H9 (cell line): ENCODE measurements at regions not wholly inside any gene's neighbourhood (a gene's known extent, or its start where the extent isn't known, plus 50 kb on each side); places are given as distances from the start of the nearest gene placed in this dataset.

ENCODE experiments used
- DNase-seq: peaks from one replicate; pipeline ENCODE4 v3.0.0-alpha.2; 2017
- H2AFZ ChIP-seq: one replicate; pipeline ENCODE4 v1.6.1; 2013; ENCODE audit warnings: mild to moderate bottlenecking, low read length, control low read depth, moderate library complexity
- H2AK5ac ChIP-seq: 2 replicates; pipeline ENCODE4 v1.6.1; 2013; ENCODE audit warnings: low read length, control low read depth, mixed read lengths; ENCODE audit not compliant: insufficient read length
- H2BK120ac ChIP-seq: one replicate; pipeline ENCODE4 v1.6.1; 2013; ENCODE audit warnings: low read depth, mild to moderate bottlenecking, low read length, control low read depth, inconsistent platforms; ENCODE audit not compliant: poor library complexity, severe bottlenecking
- H2BK12ac ChIP-seq: 2 replicates; pipeline ENCODE4 v1.6.1; 2013; ENCODE audit warnings: low read length, control low read depth, mixed read lengths, low read depth; ENCODE audit not compliant: insufficient read length
- H2BK15ac ChIP-seq: 2 replicates; pipeline ENCODE4 v1.6.1; 2013; ENCODE audit warnings: low read depth, low read length, control low read depth
- H2BK20ac ChIP-seq: one replicate; pipeline ENCODE4 v1.6.1; 2013; ENCODE audit warnings: low read depth, mild to moderate bottlenecking, low read length, control low read depth, inconsistent platforms; ENCODE audit not compliant: poor library complexity, severe bottlenecking
- H2BK5ac ChIP-seq: 2 replicates; pipeline ENCODE4 v1.6.1; 2013; ENCODE audit warnings: low read length, control low read depth, mixed read lengths; ENCODE audit not compliant: insufficient read length
- H3K14ac ChIP-seq: 2 replicates; pipeline ENCODE4 v1.6.1; 2013; ENCODE audit warnings: low read length, control low read depth; ENCODE audit not compliant: insufficient read depth
- H3K18ac ChIP-seq: 2 replicates; pipeline ENCODE4 v1.6.1; 2013; ENCODE audit warnings: low read depth, mild to moderate bottlenecking, mixed read lengths, low read length, control low read depth; ENCODE audit not compliant: insufficient read length
- H3K23ac ChIP-seq: 2 replicates; pipeline ENCODE4 v1.6.1; 2013; ENCODE audit warnings: low read length, control low read depth, mixed read lengths, low read depth; ENCODE audit not compliant: insufficient read length
- H3K23me2 ChIP-seq: 2 replicates; pipeline ENCODE4 v1.6.1; 2013; ENCODE audit warnings: low read depth, mild to moderate bottlenecking, mixed read lengths, low read length, control low read depth; ENCODE audit not compliant: insufficient read length, poor library complexity, severe bottlenecking
- H3K27ac ChIP-seq: 2 replicates; pipeline ENCODE4 v1.5.1; 2013; ENCODE audit warnings: low read length, control low read depth, mixed read lengths, low read depth; ENCODE audit not compliant: insufficient read length
- H3K27me3 ChIP-seq: 2 replicates; pipeline ENCODE4 v1.6.1; 2013; ENCODE audit warnings: low read length, control low read depth, inconsistent platforms; ENCODE audit not compliant: insufficient read depth
- H3K4ac ChIP-seq: 2 replicates; pipeline ENCODE4 v1.6.1; 2013; ENCODE audit warnings: low read depth, mild to moderate bottlenecking, control low read depth, inconsistent platforms, low read length, moderate library complexity
- H3K4me1 ChIP-seq: 2 replicates; pipeline ENCODE4 v1.6.1; 2013; ENCODE audit warnings: low read length, control low read depth, inconsistent platforms; ENCODE audit not compliant: insufficient read depth
- H3K4me2 ChIP-seq: 2 replicates; pipeline ENCODE4 v1.6.1; 2013; ENCODE audit warnings: low read length, control low read depth, mixed read lengths; ENCODE audit not compliant: insufficient read length, insufficient read depth
- H3K56ac ChIP-seq: 2 replicates; pipeline ENCODE4 v1.6.1; 2013; ENCODE audit warnings: low read depth, mild to moderate bottlenecking, mixed read lengths, low read length, control low read depth; ENCODE audit not compliant: insufficient read length
- H3K79me1 ChIP-seq: 2 replicates; pipeline ENCODE4 v1.6.1; 2013; ENCODE audit warnings: low read depth, mild to moderate bottlenecking, moderate library complexity, low read length, control low read depth, inconsistent platforms; ENCODE audit not compliant: insufficient read depth, poor library complexity, severe bottlenecking
- H3K79me2 ChIP-seq: 2 replicates; pipeline ENCODE4 v1.6.1; 2013; ENCODE audit warnings: low read length, control low read depth, inconsistent platforms; ENCODE audit not compliant: insufficient read depth
- H3K9ac ChIP-seq: 2 replicates; pipeline ENCODE4 v1.6.1; 2013; ENCODE audit warnings: low read length, control low read depth, mixed read lengths; ENCODE audit not compliant: insufficient read length; ENCODE audit errors: extremely low read depth
- H3K9me3 ChIP-seq: one replicate; pipeline ENCODE4 v1.6.1; 2013; ENCODE audit warnings: low read depth, low read length, inconsistent platforms; ENCODE audit not compliant: control insufficient read depth
- H3T11ph ChIP-seq: one replicate; pipeline ENCODE4 v1.6.1; 2013; ENCODE audit warnings: mild to moderate bottlenecking, low read length, control low read depth, inconsistent platforms
- H4K20me1 ChIP-seq: one replicate; pipeline ENCODE4 v1.6.1; 2013; ENCODE audit not compliant: control insufficient read depth, insufficient read length, insufficient read depth
- H4K5ac ChIP-seq: 2 replicates; pipeline ENCODE4 v1.6.1; 2013; ENCODE audit warnings: low read depth, mild to moderate bottlenecking, mixed read lengths, low read length, control low read depth; ENCODE audit not compliant: insufficient read length
- H4K8ac ChIP-seq: replicated peaks from 2 replicates; pipeline ENCODE4 v1.6.1; 2013; ENCODE audit warnings: low read length, control low read depth, mixed read lengths, low read depth; ENCODE audit not compliant: insufficient read length
- H4K91ac ChIP-seq: 2 replicates; pipeline ENCODE4 v1.6.1; 2013; ENCODE audit warnings: low read depth, mild to moderate bottlenecking, moderate library complexity, mixed read lengths, low read length, control low read depth; ENCODE audit not compliant: insufficient read length
- H3K27ac Mint-ChIP-seq, 3 experiments: 2 replicates in 2 of 3; 3 replicates in 1 of 3; pipeline ENCODE4 v1.8.0; 2020 to 2021; ENCODE audit warnings: mixed read lengths in 3 of 3, mild to moderate bottlenecking in 1 of 3, moderate library complexity in 1 of 3
- H3K27me3 Mint-ChIP-seq: 2 replicates; pipeline ENCODE4 v1.8.0; 2021; ENCODE audit warnings: low read depth, mild to moderate bottlenecking, moderate library complexity, mixed read lengths
- H3K36me3 Mint-ChIP-seq, 3 experiments: 2 replicates in 2 of 3; 3 replicates in 1 of 3; pipeline ENCODE4 v1.8.0; 2020 to 2021; ENCODE audit warnings: low read depth in 3 of 3, mixed read lengths in 3 of 3; ENCODE audit not compliant: insufficient read depth in 1 of 3
- H3K4me1 Mint-ChIP-seq, 2 experiments: 2 replicates each; pipeline ENCODE4 v1.8.0; 2020; ENCODE audit warnings: mixed read lengths in 2 of 2
- H3K4me3 Mint-ChIP-seq, 2 experiments: 2 replicates in 1 of 2; 3 replicates in 1 of 2; pipeline ENCODE4 v1.8.0; 2020 to 2021; ENCODE audit warnings: mild to moderate bottlenecking in 2 of 2, mixed read lengths in 2 of 2, moderate library complexity in 1 of 2
- H3K9me3 Mint-ChIP-seq, 2 experiments: 2 replicates in 1 of 2; 3 replicates in 1 of 2; pipeline ENCODE4 v1.8.0; 2020; ENCODE audit warnings: mild to moderate bottlenecking in 2 of 2, mixed read lengths in 2 of 2, moderate library complexity in 1 of 2
- WGBS: extraction: QIAGEN DNeasy Blood & Tissue Kit; methylation state at CpG from one replicate; pipeline ENCODE4 v1.1.7; 2013; ENCODE audit warnings: missing lambda C conversion rate, low lambda C conversion rate, mixed read lengths; ENCODE audit not compliant: insufficient read length; ENCODE audit errors: extremely low coverage; 5-methylcytosine and 5-hydroxymethylcytosine counted together
- TF ChIP-seq, protein P1 (sequence below): fragments of 200-600 bp; sonication (generic); conservative IDR thresholded peaks from 3 replicates; pipeline ENCODE4 v1.8.0; 2021; ENCODE audit warnings: antibody characterized with exemption, mild to moderate bottlenecking

DNA sequence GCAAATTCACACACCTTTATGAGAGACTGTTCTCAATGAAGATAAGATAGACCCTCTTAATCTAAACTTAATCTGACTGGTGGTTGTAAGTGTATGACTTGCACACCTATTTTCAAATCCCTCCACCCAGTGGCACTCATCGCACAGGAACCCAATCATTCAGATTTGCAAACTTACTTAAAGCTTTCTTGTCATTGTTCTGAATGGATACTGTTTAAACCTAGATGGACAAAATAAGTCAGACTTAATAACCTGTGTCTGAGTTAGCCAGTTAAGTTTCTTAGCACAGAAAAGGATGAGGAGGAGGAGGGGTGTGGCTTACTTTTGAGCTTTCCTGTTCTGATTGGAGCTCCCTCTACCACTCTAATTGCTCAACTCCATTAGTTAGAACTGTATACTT, 252.4 kb upstream of the CCNH start:
- H3K27me3 Mint-ChIP-seq: no peaks in the 10 kb centered on the region

More for the DNA sequence above, 252.4 kb upstream of the CCNH start:
- H4K91ac ChIP-seq: no peak overlapping the region
- H2BK20ac ChIP-seq: no peak overlapping the region
- no peak overlapping the region for H2BK12ac ChIP-seq
- H4K20me1 ChIP-seq: no peaks in the 10 kb centered on the region
- TF ChIP-seq, protein P1, sequence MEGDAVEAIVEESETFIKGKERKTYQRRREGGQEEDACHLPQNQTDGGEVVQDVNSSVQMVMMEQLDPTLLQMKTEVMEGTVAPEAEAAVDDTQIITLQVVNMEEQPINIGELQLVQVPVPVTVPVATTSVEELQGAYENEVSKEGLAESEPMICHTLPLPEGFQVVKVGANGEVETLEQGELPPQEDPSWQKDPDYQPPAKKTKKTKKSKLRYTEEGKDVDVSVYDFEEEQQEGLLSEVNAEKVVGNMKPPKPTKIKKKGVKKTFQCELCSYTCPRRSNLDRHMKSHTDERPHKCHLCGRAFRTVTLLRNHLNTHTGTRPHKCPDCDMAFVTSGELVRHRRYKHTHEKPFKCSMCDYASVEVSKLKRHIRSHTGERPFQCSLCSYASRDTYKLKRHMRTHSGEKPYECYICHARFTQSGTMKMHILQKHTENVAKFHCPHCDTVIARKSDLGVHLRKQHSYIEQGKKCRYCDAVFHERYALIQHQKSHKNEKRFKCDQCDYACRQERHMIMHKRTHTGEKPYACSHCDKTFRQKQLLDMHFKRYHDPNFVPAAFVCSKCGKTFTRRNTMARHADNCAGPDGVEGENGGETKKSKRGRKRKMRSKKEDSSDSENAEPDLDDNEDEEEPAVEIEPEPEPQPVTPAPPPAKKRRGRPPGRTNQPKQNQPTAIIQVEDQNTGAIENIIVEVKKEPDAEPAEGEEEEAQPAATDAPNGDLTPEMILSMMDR: no peak
- no peak overlapping the region for H3K18ac ChIP-seq
- H3K14ac ChIP-seq: no peak overlapping the region
- H3K4me1 ChIP-seq: no peaks in the 10 kb centered on the region
- no peak overlapping the region for H4K8ac ChIP-seq
- H2BK120ac ChIP-seq: no peak overlapping the region
- H3K27ac Mint-ChIP-seq: no peak overlapping the region
- H3K9me3 ChIP-seq: no peaks in the 10 kb centered on the region
- H2BK5ac ChIP-seq: no peak overlapping the region
- no peak overlapping the region for H2BK15ac ChIP-seq
- no peaks in the 10 kb centered on the region for H3K79me2 ChIP-seq
- H3K4me1 Mint-ChIP-seq: no peaks in the 10 kb centered on the region
- DNase-seq: no peak
- H3K27me3 ChIP-seq: no peaks in the 10 kb centered on the region
- H3K4ac ChIP-seq: no peak overlapping the region
- no peak overlapping the region for H3K9ac ChIP-seq
- H3K23me2 ChIP-seq: no peaks in the 10 kb centered on the region
- no peaks in the 10 kb centered on the region for H3K36me3 Mint-ChIP-seq
- no peaks in the 10 kb centered on the region for H3K79me1 ChIP-seq
- H4K5ac ChIP-seq: no peak overlapping the region
- no peak overlapping the region for H3K4me3 Mint-ChIP-seq
- H3K27ac ChIP-seq: no peak overlapping the region
- no CpG with 5 or more reads among the region's 1 CpG for WGBS
- no peak overlapping the region for H2AFZ ChIP-seq
- no peak overlapping the region for H3K23ac ChIP-seq
- no peak overlapping the region for H2AK5ac ChIP-seq
- no peak overlapping the region for H3T11ph ChIP-seq
- H3K56ac ChIP-seq: no peak overlapping the region
- no peaks in the 10 kb centered on the region for H3K9me3 Mint-ChIP-seq
- no peak overlapping the region for H3K4me2 ChIP-seq
